ENCODE measurements at regions not wholly inside any gene's neighbourhood (a gene's known extent, or its start where the extent isn't known, plus 50 kb on each side); places are given as distances from the start of the nearest gene placed in this dataset.

DNA sequence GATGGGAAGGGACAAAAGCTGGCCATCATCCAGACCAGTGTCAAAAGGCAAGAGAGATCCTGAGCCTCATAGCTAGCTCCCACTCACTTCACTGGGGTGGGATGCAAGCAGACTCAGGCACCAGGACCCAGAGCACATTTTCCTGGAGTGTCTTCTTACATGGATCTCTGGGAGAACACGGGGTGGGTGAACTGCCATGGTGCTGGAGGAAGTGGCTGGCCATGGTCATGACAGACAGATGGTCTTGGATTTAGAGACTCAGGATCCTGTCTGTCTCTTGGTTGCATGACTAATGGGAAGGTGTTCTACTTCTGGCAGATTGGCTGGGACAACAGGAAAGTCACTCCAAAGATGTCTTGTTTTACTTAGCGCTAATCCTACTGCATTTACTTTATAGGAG is 311.5 kb downstream of the ATP23 start:
- H3K36me3 Mint-ChIP-seq = no peaks in the 10 kb centered on the region
- H3K9me3 Mint-ChIP-seq = no peaks in the 10 kb centered on the region
- no peaks in the 10 kb centered on the region for H3K4me1 Mint-ChIP-seq (ENCODE audit: low read depth in 2 of 2)
- ATAC-seq (no peak), DNase-seq (ENCODE audit: low spot score) (no peak)
- peaks cover 0 to 13% of the 10 kb centered on the region in 2 donors for H3K27me3 Mint-ChIP-seq
- H3K27ac Mint-ChIP-seq = no peak overlapping the region
- H3K4me3 Mint-ChIP-seq = no peak overlapping the region

DNA sequence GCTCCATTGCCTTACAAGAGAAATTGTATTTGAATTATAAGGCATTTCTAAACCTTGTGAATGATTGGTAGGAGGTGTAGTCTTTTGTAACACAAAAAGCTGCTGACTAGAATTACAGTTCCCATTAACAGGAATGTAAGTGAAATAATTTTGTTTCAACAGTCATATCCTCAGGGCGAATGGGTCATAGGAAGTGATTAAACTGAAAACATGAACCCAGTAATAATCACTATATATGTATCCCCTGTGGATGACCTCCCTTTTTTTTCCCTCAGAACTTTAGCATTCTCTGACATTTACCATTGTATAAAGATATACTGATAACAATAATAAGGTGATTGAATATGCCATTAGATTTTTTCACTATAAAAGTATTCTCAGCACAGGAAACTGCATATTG is 312.3 kb downstream of the ATP23 start:
- H3K27ac Mint-ChIP-seq = no peak overlapping the region
- DNase-seq (ENCODE audit: low spot score) (no peak), ATAC-seq (no peak)
- H3K36me3 Mint-ChIP-seq = no peaks in the 10 kb centered on the region
- peaks cover 0 to 13% of the 10 kb centered on the region in 2 donors for H3K27me3 Mint-ChIP-seq
- H3K9me3 Mint-ChIP-seq = no peaks in the 10 kb centered on the region
- no peak overlapping the region for H3K4me3 Mint-ChIP-seq
- H3K4me1 Mint-ChIP-seq (ENCODE audit: low read depth in 2 of 2) = no peaks in the 10 kb centered on the region

- Mint-ChIP-seq H3K4me1 (ENCODE audit: low read depth in 2 of 2) (no peaks in the 10 kb centered on the region), H3K27ac (no peak overlapping the region), H3K27me3 (peaks cover 0 to 13% of the 10 kb centered on the region in 2 donors), H3K36me3 (no peaks in the 10 kb centered on the region), H3K9me3 (no peaks in the 10 kb centered on the region), H3K4me3 (no peak overlapping the region)
- ATAC-seq = no peak
- no peak for DNase-seq (ENCODE audit: low spot score)
Measured at GRCh38 chr12:58254463-58255100, 313.2 kb downstream of the ATP23 start.

DNA sequence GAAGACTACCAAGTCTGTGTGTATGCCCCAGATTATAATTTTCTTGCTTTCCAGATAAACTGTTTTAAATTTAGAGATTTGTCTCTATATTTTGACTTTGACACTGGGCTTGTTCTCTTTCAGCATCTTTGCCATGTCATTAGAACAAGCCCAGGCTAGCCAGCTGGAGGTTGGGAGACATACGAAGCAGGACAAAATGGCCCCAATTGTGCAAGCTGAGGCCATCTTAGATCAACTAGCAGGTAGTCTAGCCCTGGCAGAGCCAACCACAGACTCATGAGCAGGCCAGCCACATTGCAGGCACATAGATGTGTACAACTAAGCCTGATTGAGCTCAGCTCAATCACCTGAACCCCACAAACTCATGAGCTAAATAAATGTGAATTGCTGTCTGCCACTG is 321.4 kb downstream of the ATP23 start:
- Mint-ChIP-seq H3K27me3 (no peaks in the 10 kb centered on the region), H3K36me3 (no peaks in the 10 kb centered on the region), H3K27ac (no peak overlapping the region), H3K4me3 (no peak overlapping the region), H3K9me3 (peaks cover 6% of the 10 kb centered on the region), H3K4me1 (ENCODE audit: low read depth in 2 of 2) (no peaks in the 10 kb centered on the region)
- ATAC-seq (no peak), DNase-seq (ENCODE audit: low spot score) (no peak)

DNA sequence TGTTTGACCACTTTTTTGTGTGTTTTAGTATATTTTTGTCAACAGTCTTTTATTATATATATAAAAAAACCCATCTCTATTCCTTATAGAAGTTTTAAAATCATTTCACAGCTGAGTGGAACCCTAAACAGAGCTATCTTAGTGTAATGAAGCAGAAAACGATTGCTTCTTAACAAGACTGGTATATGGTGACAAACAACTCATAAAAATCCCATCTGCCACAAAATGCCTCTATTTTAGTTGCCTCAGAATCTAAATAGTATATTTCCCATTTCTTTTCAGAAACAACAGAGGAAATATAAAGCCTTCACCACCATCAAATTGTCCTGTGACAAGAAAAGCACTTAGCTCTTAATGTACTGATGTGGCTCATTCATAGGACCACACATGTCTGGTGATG is 322.4 kb downstream of the ATP23 start:
- ATAC-seq = no peak
- no peak overlapping the region for H3K4me3 Mint-ChIP-seq

GRCh38 chr12:58268069-58268468 is 326.7 kb downstream of the ATP23 start:
- Mint-ChIP-seq H3K4me1 (ENCODE audit: low read depth in 2 of 2) (no peaks in the 10 kb centered on the region), H3K27me3 (no peaks in the 10 kb centered on the region), H3K9me3 (peaks cover 8% of the 10 kb centered on the region), H3K27ac (no peak overlapping the region), H3K36me3 (no peaks in the 10 kb centered on the region), H3K4me3 (no peak overlapping the region)
- DNase-seq (ENCODE audit: low spot score) = no peak
- ATAC-seq = no peak

More for the DNA sequence above, 322.4 kb downstream of the ATP23 start:
- H3K9me3 Mint-ChIP-seq = peaks cover 6% of the 10 kb centered on the region
- H3K36me3 Mint-ChIP-seq = no peaks in the 10 kb centered on the region
- no peaks in the 10 kb centered on the region for H3K4me1 Mint-ChIP-seq (ENCODE audit: low read depth in 2 of 2)
- H3K27me3 Mint-ChIP-seq = no peaks in the 10 kb centered on the region
- no peak for DNase-seq (ENCODE audit: low spot score)
- H3K27ac Mint-ChIP-seq = no peak overlapping the region

- H3K9me3 Mint-ChIP-seq = peaks cover 8% of the 10 kb centered on the region
- no peak for ATAC-seq
- H3K27me3 Mint-ChIP-seq = no peaks in the 10 kb centered on the region
- no peaks in the 10 kb centered on the region for H3K4me1 Mint-ChIP-seq (ENCODE audit: low read depth in 2 of 2)
- H3K27ac Mint-ChIP-seq = no peak overlapping the region
- H3K4me3 Mint-ChIP-seq = no peak overlapping the region
- no peak for DNase-seq (ENCODE audit: low spot score)
- H3K36me3 Mint-ChIP-seq = no peaks in the 10 kb centered on the region
Measured at GRCh38 chr12:58269476-58269875, 328.1 kb downstream of the ATP23 start.

GRCh38 chr12:58270966-58271705 is 329.8 kb downstream of the ATP23 start:
- no peak overlapping the region for H3K4me3 Mint-ChIP-seq
- no peak for ATAC-seq
- H3K36me3 Mint-ChIP-seq = no peaks in the 10 kb centered on the region
- no peaks in the 10 kb centered on the region for H3K4me1 Mint-ChIP-seq (ENCODE audit: low read depth in 2 of 2)
- H3K27me3 Mint-ChIP-seq = no peaks in the 10 kb centered on the region
- peaks cover 7% of the 10 kb centered on the region for H3K9me3 Mint-ChIP-seq
- no peak for DNase-seq (ENCODE audit: low spot score)
- no peak overlapping the region for H3K27ac Mint-ChIP-seq

DNA sequence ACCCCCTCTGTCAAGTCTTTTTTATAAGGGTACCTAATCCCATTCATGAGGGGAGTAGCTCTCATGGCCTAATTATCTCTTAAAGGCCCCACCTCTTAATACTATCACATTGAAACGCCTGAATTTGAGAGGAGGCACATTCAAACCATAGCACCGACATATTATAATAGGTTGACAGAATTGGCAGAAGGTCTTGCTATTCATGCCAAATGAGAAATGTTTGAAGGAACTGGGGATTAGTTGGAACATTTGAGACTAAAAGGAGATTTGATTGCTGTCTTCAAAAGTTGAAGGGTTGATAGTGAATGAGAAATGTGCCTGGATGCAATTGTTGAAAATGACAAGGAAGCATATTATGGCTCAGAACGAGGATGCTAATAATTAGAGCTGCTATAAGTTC is 331.1 kb downstream of the ATP23 start:
- Mint-ChIP-seq H3K4me1 (ENCODE audit: low read depth in 2 of 2) (no peaks in the 10 kb centered on the region), H3K27ac (no peak overlapping the region), H3K27me3 (no peaks in the 10 kb centered on the region), H3K9me3 (peaks cover 15% of the 10 kb centered on the region), H3K36me3 (peaks cover 5% of the 10 kb centered on the region), H3K4me3 (no peak overlapping the region)
- DNase-seq (ENCODE audit: low spot score) (no peak), ATAC-seq (no peak)

- Mint-ChIP-seq H3K4me3 (no peak overlapping the region), H3K4me1 (ENCODE audit: low read depth in 2 of 2) (no peaks in the 10 kb centered on the region)
- ATAC-seq = no peak
Measured at GRCh38 chr12:58277231-58277630, 335.9 kb downstream of the ATP23 start.

DNA sequence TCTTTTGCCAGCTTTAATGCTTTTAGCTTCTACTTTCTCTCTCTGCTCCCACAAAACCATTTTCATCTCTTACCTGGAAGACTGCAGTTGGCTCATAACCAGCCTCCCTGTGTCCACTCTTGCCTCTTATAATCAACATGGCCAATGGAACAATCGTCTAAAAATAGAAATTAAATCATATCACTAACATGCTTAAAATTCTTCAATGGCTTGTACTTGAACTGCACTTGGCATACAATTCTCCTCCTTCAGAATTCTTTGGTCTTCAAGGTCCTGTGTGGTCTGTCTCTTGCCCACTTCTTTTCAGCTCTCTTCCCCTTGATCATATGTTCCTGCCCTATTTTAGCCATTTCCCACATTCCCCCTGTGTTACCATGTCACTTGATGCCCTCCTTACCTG is 342.2 kb downstream of the ATP23 start:
- H3K4me3 Mint-ChIP-seq = no peak overlapping the region
- DNase-seq (ENCODE audit: low spot score) (no peak), ATAC-seq (no peak)
- peaks cover 0 to 3% of the 10 kb centered on the region in 2 donors for H3K27me3 Mint-ChIP-seq
- no peak overlapping the region for H3K27ac Mint-ChIP-seq
- H3K9me3 Mint-ChIP-seq = peaks cover 18% of the 10 kb centered on the region
- H3K4me1 Mint-ChIP-seq (ENCODE audit: low read depth in 2 of 2) = no peaks in the 10 kb centered on the region
- H3K36me3 Mint-ChIP-seq = no peaks in the 10 kb centered on the region

More at GRCh38 chr12:58277231-58277630, 335.9 kb downstream of the ATP23 start:
- Mint-ChIP-seq H3K27me3 (no peaks in the 10 kb centered on the region), H3K9me3 (peaks cover 20% of the 10 kb centered on the region), H3K27ac (no peak overlapping the region), H3K36me3 (peaks cover 5% of the 10 kb centered on the region)
- no peak for DNase-seq (ENCODE audit: low spot score)

DNA sequence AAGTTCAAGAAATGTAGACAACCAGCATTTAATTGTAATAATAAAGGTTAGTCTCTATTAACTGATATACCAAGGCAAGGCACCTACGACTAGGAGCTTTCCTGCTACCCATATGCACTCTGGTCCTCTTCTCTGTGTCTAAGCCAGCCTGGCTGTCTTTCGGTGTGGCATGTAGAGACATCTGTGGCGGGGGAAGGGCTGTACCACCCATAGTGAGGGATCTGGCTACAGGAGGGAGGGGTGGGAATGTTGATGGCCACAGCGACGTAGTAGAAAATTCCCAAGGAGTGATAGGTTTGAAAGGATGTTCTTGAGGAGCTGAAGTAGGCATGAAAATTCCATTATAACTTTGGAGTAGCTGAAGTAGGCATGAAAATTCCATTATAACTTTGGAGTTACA is 344.2 kb downstream of the ATP23 start:
- Mint-ChIP-seq H3K4me1 (ENCODE audit: low read depth in 2 of 2) (no peaks in the 10 kb centered on the region), H3K9me3 (peaks cover 20% of the 10 kb centered on the region), H3K4me3 (no peak overlapping the region), H3K27me3 (peaks cover 0 to 6% of the 10 kb centered on the region in 2 donors), H3K27ac (no peak overlapping the region), H3K36me3 (no peaks in the 10 kb centered on the region)
- DNase-seq (ENCODE audit: low spot score) (no peak), ATAC-seq (no peak)

GRCh38 chr12:58286353-58286752 is 345.0 kb downstream of the ATP23 start:
- no peak overlapping the region for H3K4me3 Mint-ChIP-seq
- no peak overlapping the region for H3K27ac Mint-ChIP-seq
- H3K36me3 Mint-ChIP-seq = no peaks in the 10 kb centered on the region
- DNase-seq (ENCODE audit: low spot score) = no peak
- no peak for ATAC-seq
- peaks cover 0 to 6% of the 10 kb centered on the region in 2 donors for H3K27me3 Mint-ChIP-seq
- H3K4me1 Mint-ChIP-seq (ENCODE audit: low read depth in 2 of 2) = no peaks in the 10 kb centered on the region
- peaks cover 20% of the 10 kb centered on the region for H3K9me3 Mint-ChIP-seq

GRCh38 chr12:58288190-58288589 is 346.8 kb downstream of the ATP23 start:
- Mint-ChIP-seq H3K9me3 (peaks cover 16% of the 10 kb centered on the region), H3K27ac (no peak overlapping the region), H3K4me1 (ENCODE audit: low read depth in 2 of 2) (no peaks in the 10 kb centered on the region), H3K27me3 (peaks cover 0 to 6% of the 10 kb centered on the region in 2 donors), H3K4me3 (no peak overlapping the region), H3K36me3 (no peaks in the 10 kb centered on the region)
- DNase-seq (ENCODE audit: low spot score) (no peak), ATAC-seq (no peak)
